HCT116 (cell line): ENCODE measurements at regions not wholly inside any gene's neighbourhood (a gene's known extent, or its start where the extent isn't known, plus 50 kb on each side); places are given as distances from the start of the nearest gene placed in this dataset.

ENCODE experiments used
- ATAC-seq: fragments of 200-7000 bp; cut with Tn5 transposase; 2 replicates; pipeline ENCODE4 v1.9.1; 2020; ENCODE audit warnings: mild to moderate bottlenecking, moderate library complexity
- BruUV-seq: library from RNA; stranded (reverse); fragments of 400-500 nt; replicated peaks from 2 replicates; lab custom pipeline; 2021; lab: Mats Ljungman, UMichigan
- CTCF ChIA-PET: fragments of 300-600 bp; sonication (Branson Sonifier 250); formaldehyde crosslinking; loops from one replicate; lab custom pipeline; 2021; ENCODE audit warnings: antibody characterized with exemption; lab: Charles Lee
- POLR2A ChIA-PET: fragments of 300-600, 350-600 bp; sonication (Branson Sonifier 250); formaldehyde crosslinking; loops from one replicate; lab custom pipeline; 2021; ENCODE audit warnings: antibody characterized with exemption; lab: Charles Lee
- RAD21 ChIA-PET, 2 experiments: fragments of 300-600 bp; sonication (Branson Sonifier 250); formaldehyde crosslinking; loops; one replicate each; lab custom pipeline; 2023; ENCODE audit warnings: low total read pairs in 2 of 2; ENCODE audit not compliant: uncharacterized antibody in 2 of 2, unreplicated experiment in 2 of 2, low non-redundant PET in 1 of 2; lab: Charles Lee
- DNase-seq: peaks from one replicate; pipeline ENCODE4 v3.0.0-alpha.2; 2010; ENCODE audit warnings: low read depth, low spot score
- H2AFZ ChIP-seq: fragments of 200-600 bp; shearing (Covaris generic), sonication (generic); 2 replicates; pipeline ENCODE4 v1.6.1; 2017; ENCODE audit warnings: low read depth, mixed run types, mixed read lengths, antibody characterized with exemption, low read length; ENCODE audit not compliant: poor library complexity, severe bottlenecking
- H3K27ac ChIP-seq: 2 replicates; pipeline ENCODE4 v1.5.1; 2012; ENCODE audit warnings: low read depth, low read length
- H3K27me3 ChIP-seq: fragments of 200-600 bp; sonication (generic); 2 replicates; pipeline ENCODE4 v1.6.1; 2016; ENCODE audit warnings: mixed run types, low read length, mixed read lengths; ENCODE audit not compliant: insufficient read depth
- H3K36me3 ChIP-seq, 2 experiments: fragments of 200-500 bp in 1 of 2; fragments of 200-600 bp in 1 of 2; sonication (Bioruptor generic) in 1 of 2; sonication (generic) in 1 of 2; 2 replicates each; pipeline versions ENCODE4 v1.5.1 to v1.6.1; 2014 to 2016; ENCODE audit warnings: low read length in 2 of 2, inconsistent platforms in 1 of 2, mixed read lengths in 1 of 2, mixed run types in 1 of 2; ENCODE audit not compliant: insufficient read depth in 2 of 2, control insufficient read depth in 1 of 2
- H3K4me1 ChIP-seq, 2 experiments: fragments of 200-600 bp in 1 of 2; sonication (generic) in 1 of 2; 2 replicates each; pipeline versions ENCODE4 v1.5.1 to v1.6.1; 2012 to 2017; ENCODE audit warnings: low read length in 2 of 2, inconsistent platforms in 1 of 2, mild to moderate bottlenecking in 1 of 2, mixed read lengths in 1 of 2, mixed run types in 1 of 2, moderate library complexity in 1 of 2; ENCODE audit not compliant: insufficient read depth in 2 of 2, control insufficient read depth in 1 of 2
- H3K4me2 ChIP-seq: fragments of 200-600 bp; sonication (generic); 2 replicates; pipeline ENCODE4 v1.6.1; 2017; ENCODE audit warnings: mixed run types, low read length, mixed read lengths
- H3K4me3 ChIP-seq, 2 experiments: fragments of 200-600 bp in 1 of 2; sonication (generic) in 1 of 2; replicated peaks in 1 of 2; 2 replicates each; pipeline ENCODE4 v1.5.1; 2011 to 2016; ENCODE audit warnings: low read length in 2 of 2, control low read depth in 1 of 2, low read depth in 1 of 2, mild to moderate bottlenecking in 1 of 2, mixed read lengths in 1 of 2, mixed run types in 1 of 2
- H3K79me2 ChIP-seq: fragments of 200-600 bp; sonication (generic); 2 replicates; pipeline ENCODE4 v1.6.1; 2017; ENCODE audit warnings: mild to moderate bottlenecking, mixed run types, low read length, moderate library complexity, mixed read lengths; ENCODE audit not compliant: insufficient read depth
- H3K9ac ChIP-seq: fragments of 200-600 bp; sonication (generic); 2 replicates; pipeline ENCODE4 v1.6.1; 2016; ENCODE audit warnings: low read length, mixed read lengths
- H3K9me2 ChIP-seq: fragments of 200-600 bp; sonication (generic), shearing (Covaris generic); 2 replicates; pipeline ENCODE4 v1.6.1; 2017; ENCODE audit warnings: mixed run types, mild to moderate bottlenecking, moderate library complexity; ENCODE audit not compliant: insufficient read depth
- H3K9me3 ChIP-seq, 2 experiments: fragments of 200-500 bp in 1 of 2; fragments of 200-600 bp in 1 of 2; sonication (Bioruptor generic) in 1 of 2; sonication (generic) in 1 of 2; 2 replicates each; pipeline ENCODE4 v1.6.1; 2014 to 2017; ENCODE audit warnings: low read length in 2 of 2, mixed read lengths in 2 of 2, inconsistent platforms in 1 of 2, low read depth in 1 of 2, mild to moderate bottlenecking in 1 of 2, mixed run types in 1 of 2, moderate library complexity in 1 of 2; ENCODE audit not compliant: control insufficient read depth in 1 of 2, insufficient read depth in 1 of 2
- H4K20me1 ChIP-seq: fragments of 200-600 bp; sonication (generic), shearing (Covaris generic); 2 replicates; pipeline ENCODE4 v1.6.1; 2017; ENCODE audit warnings: mixed run types, mild to moderate bottlenecking, moderate library complexity; ENCODE audit not compliant: insufficient read depth
- CBX3 ChIP-seq: IDR thresholded peaks from 2 replicates; pipeline ENCODE4 v1.6.1; 2012; ENCODE audit warnings: low read depth
- POLR2A ChIP-seq: IDR thresholded peaks from 2 replicates; pipeline ENCODE4 v1.7.0; 2011; ENCODE audit warnings: borderline replicate concordance; ENCODE audit not compliant: insufficient read depth, insufficient read length; ENCODE audit errors: extremely low read depth
- POLR2AphosphoS5 ChIP-seq: IDR thresholded peaks from 2 replicates; pipeline ENCODE4 v1.6.1; 2011; ENCODE audit warnings: mild to moderate bottlenecking, low read depth, low read length, moderate library complexity
- RAD21 ChIP-seq: IDR thresholded peaks from 2 replicates; pipeline ENCODE4 v1.6.1; 2012; ENCODE audit warnings: low read depth, mild to moderate bottlenecking
- SRF ChIP-seq: IDR thresholded peaks from 2 replicates; pipeline ENCODE4 v1.6.1; 2012; ENCODE audit warnings: low read depth
- ZFX ChIP-seq: fragments of 450-650 bp; IDR thresholded peaks from 2 replicates; pipeline ENCODE4 v1.6.1; 2017
- ZNF274 ChIP-seq: fragments of 200-500 bp; sonication (Bioruptor generic); IDR thresholded peaks from 2 replicates; pipeline ENCODE4 v1.6.1; 2014; ENCODE audit warnings: mild to moderate bottlenecking, low read depth, low read length, inconsistent platforms
- intact Hi-C: fragments of 100-400 bp; cut with micrococcal nuclease; formaldehyde crosslinking; loops from 2 replicates; pipeline ENCODE4 v1.10.0; 2022
- TF ChIP-seq, protein P1 (sequence below), 3 experiments: fragments of 200-600 bp in 1 of 3; sonication (generic) in 1 of 3; IDR thresholded peaks in 2 of 3; conservative IDR thresholded peaks in 1 of 3; 2 replicates each; pipeline ENCODE4 v1.5.1; 2012 to 2017; ENCODE audit warnings: low read depth in 2 of 3, low read length in 2 of 3, antibody characterized with exemption in 1 of 3, borderline replicate concordance in 1 of 3, control low read depth in 1 of 3, mild to moderate bottlenecking in 1 of 3, mixed read lengths in 1 of 3, mixed run types in 1 of 3, moderate library complexity in 1 of 3; ENCODE audit not compliant: insufficient read depth in 1 of 3
- TF ChIP-seq, protein P2 (sequence below): IDR thresholded peaks from 2 replicates; pipeline ENCODE4 v1.6.1; 2011; ENCODE audit warnings: mild to moderate bottlenecking, low read length, moderate library complexity; ENCODE audit not compliant: insufficient replicate concordance; ENCODE audit errors: extremely low read depth
- TF ChIP-seq, protein P3 (sequence below): IDR thresholded peaks from 2 replicates; pipeline ENCODE4 v1.6.1; 2012
- TF ChIP-seq, protein P4 (sequence below): IDR thresholded peaks from 2 replicates; pipeline ENCODE4 v1.6.1; 2012

DNA sequence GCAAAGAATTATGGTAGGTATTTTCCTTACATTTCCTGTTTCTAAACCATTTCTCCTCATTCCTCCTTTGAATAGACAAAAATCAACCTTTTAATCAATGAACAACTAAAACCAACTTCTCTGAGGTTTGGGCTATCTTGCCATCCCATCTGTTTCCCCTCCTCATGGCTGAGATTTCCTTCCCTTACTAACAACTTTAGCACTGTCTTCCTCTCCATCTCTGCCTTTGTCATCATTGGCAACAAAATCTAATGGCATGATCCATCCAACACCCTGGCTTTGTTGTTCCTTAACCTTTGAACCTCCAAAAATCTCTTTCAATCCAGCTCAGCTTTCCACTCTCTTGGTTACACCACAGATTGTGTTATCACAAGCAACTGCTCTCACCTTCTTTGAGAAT lies 95.3 kb upstream of the FAM136A start:
- RAD21 ChIA-PET = no interaction called here
- Histone ChIP-seq H3K9me2 (no peaks in the 10 kb centered on the region), H3K27me3 (no peaks in the 10 kb centered on the region), H3K4me2 (no peak overlapping the region), H3K36me3 (no peaks in the 10 kb centered on the region), H3K9ac (no peak overlapping the region), H3K27ac (no peak overlapping the region), H3K4me3 (no peak overlapping the region), H4K20me1 (no peaks in the 10 kb centered on the region), H3K79me2 (no peaks in the 10 kb centered on the region), H3K9me3 (no peaks in the 10 kb centered on the region), H2AFZ (no peak overlapping the region), H3K4me1 (peaks cover 0 to under 1% of the 10 kb centered on the region in 2 experiments; a peak in 1 of 4 replicates)
- POLR2A ChIA-PET = no interaction called here
- no TSS peak for BruUV-seq
- DNase-seq (no peak), ATAC-seq (no peak)
- intact Hi-C loops = no loop called here
- TF ChIP-seq, protein P1, sequence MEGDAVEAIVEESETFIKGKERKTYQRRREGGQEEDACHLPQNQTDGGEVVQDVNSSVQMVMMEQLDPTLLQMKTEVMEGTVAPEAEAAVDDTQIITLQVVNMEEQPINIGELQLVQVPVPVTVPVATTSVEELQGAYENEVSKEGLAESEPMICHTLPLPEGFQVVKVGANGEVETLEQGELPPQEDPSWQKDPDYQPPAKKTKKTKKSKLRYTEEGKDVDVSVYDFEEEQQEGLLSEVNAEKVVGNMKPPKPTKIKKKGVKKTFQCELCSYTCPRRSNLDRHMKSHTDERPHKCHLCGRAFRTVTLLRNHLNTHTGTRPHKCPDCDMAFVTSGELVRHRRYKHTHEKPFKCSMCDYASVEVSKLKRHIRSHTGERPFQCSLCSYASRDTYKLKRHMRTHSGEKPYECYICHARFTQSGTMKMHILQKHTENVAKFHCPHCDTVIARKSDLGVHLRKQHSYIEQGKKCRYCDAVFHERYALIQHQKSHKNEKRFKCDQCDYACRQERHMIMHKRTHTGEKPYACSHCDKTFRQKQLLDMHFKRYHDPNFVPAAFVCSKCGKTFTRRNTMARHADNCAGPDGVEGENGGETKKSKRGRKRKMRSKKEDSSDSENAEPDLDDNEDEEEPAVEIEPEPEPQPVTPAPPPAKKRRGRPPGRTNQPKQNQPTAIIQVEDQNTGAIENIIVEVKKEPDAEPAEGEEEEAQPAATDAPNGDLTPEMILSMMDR (IDR thresholded peaks at IDR 0.05 in 2 of 3, conservative IDR thresholded peaks at IDR 0.05 in 1 of 3; ENCODE audit: borderline replicate concordance in 1 of 3, insufficient read depth in 1 of 3, low read depth in 2 of 3, low read length in 2 of 3) = no peak
- TF ChIP-seq ZNF274 = no peak
- no peak for TF ChIP-seq SRF
- TF ChIP-seq POLR2A = no peak
- TF ChIP-seq, protein P2, sequence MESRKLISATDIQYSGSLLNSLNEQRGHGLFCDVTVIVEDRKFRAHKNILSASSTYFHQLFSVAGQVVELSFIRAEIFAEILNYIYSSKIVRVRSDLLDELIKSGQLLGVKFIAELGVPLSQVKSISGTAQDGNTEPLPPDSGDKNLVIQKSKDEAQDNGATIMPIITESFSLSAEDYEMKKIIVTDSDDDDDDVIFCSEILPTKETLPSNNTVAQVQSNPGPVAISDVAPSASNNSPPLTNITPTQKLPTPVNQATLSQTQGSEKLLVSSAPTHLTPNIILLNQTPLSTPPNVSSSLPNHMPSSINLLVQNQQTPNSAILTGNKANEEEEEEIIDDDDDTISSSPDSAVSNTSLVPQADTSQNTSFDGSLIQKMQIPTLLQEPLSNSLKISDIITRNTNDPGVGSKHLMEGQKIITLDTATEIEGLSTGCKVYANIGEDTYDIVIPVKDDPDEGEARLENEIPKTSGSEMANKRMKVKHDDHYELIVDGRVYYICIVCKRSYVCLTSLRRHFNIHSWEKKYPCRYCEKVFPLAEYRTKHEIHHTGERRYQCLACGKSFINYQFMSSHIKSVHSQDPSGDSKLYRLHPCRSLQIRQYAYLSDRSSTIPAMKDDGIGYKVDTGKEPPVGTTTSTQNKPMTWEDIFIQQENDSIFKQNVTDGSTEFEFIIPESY = no peak
- TF ChIP-seq POLR2AphosphoS5 = no peak
- TF ChIP-seq, protein P3, sequence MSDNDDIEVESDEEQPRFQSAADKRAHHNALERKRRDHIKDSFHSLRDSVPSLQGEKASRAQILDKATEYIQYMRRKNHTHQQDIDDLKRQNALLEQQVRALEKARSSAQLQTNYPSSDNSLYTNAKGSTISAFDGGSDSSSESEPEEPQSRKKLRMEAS = no peak
- TF ChIP-seq ZFX = no peak
- TF ChIP-seq, protein P4, sequence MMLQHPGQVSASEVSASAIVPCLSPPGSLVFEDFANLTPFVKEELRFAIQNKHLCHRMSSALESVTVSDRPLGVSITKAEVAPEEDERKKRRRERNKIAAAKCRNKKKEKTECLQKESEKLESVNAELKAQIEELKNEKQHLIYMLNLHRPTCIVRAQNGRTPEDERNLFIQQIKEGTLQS = no peak
- no peak for TF ChIP-seq CBX3
- no peak for TF ChIP-seq RAD21
- CTCF ChIA-PET = no interaction called here
